Ovary (tissue), 7 donors: ENCODE measurements at regions not wholly inside any gene's neighbourhood (a gene's known extent, or its start where the extent isn't known, plus 50 kb on each side); places are given as distances from the start of the nearest gene placed in this dataset.

Experiments used
- DNase-seq, 5 donors: peaks; one replicate each; pipeline ENCODE4 v3.0.0-alpha.2; 2019 to 2020
- H3K27ac ChIP-seq, 2 donors: fragments of 200-600 bp; one replicate each; pipeline versions ENCODE4 v1.5.1 to v1.8.0; 2019 to 2022
- H3K27me3 ChIP-seq: fragments of 200-600 bp; one replicate; pipeline ENCODE4 v1.8.0; 2022
- H3K36me3 ChIP-seq: fragments of 200-600 bp; sonication (generic); one replicate; pipeline ENCODE4 v1.5.1; 2019
- H3K4me1 ChIP-seq: one replicate; pipeline ENCODE4 v1.8.1; 2013; ENCODE audit warnings: mild to moderate bottlenecking, moderate library complexity; ENCODE audit not compliant: insufficient read depth
- H3K4me3 ChIP-seq: fragments of 200-600 bp; sonication (generic); one replicate; pipeline ENCODE4 v1.5.1; 2017
- H3K9me3 ChIP-seq, 2 donors: fragments of 200-600 bp in 1 of 2; sonication (generic) in 1 of 2; one replicate each; pipeline versions ENCODE4 v1.5.1 to v1.8.1; 2013 to 2019; ENCODE audit warnings: mild to moderate bottlenecking in 1 of 2, moderate library complexity in 1 of 2
- CTCF ChIP-seq, 3 donors: fragments of 450-650 bp in 2 of 3; fragments of 200-600 bp in 1 of 3; IDR thresholded peaks; one replicate each; pipeline versions ENCODE4 v1.5.1 to v1.8.0; 2016 to 2022; ENCODE audit warnings: antibody characterized with exemption in 3 of 3, mild to moderate bottlenecking in 1 of 3
- EP300 ChIP-seq: sonication (generic); formaldehyde crosslinking; IDR thresholded peaks from one replicate; pipeline ENCODE4 v1.6.1; 2017; ENCODE audit warnings: antibody characterized with exemption
- POLR2A ChIP-seq: fragments of 450-650 bp; IDR thresholded peaks from one replicate; pipeline ENCODE4 v1.6.1; 2017; ENCODE audit warnings: antibody characterized with exemption, mild to moderate bottlenecking, moderate library complexity
- WGBS, 3 donors: extraction: QIAGEN DNeasy Blood & Tissue Kit in 1 of 3; methylation state at CpG; one replicate each; pipeline versions ENCODE4 v1.1.5 to v1.1.7; 2013 to 2017; 5-methylcytosine and 5-hydroxymethylcytosine counted together
- intact Hi-C, 4 donors: fragments of 100-400 bp; cut with DNase I; formaldehyde crosslinking; loops; one replicate each; pipeline versions ENCODE4 v1.11.0 to v1.15.1; 2022 to 2023
- donor health status: DM: no; HTN: no; CAD: no; lungs with moderate emphysema.
- donor health status: DM: no; HTN: no; CAD: no.
- donor health status: Bipolar disorder and iron deficiency.
- donor health status: DM: no; HTN: no; CAD: no.
- donor health status: DM: yes; HTN: yes; CAD: no.

GRCh38 chr2:163541943-163542342, 193.9 kb downstream of the FIGN start:
- WGBS, 3 donors: 92 to 93% (median 93%) methylated on average over 2 of the region's 2 CpGs
- intact Hi-C loops: no loop called here
- DNase-seq: no peak
- no peaks in the 10 kb centered on the region for H3K9me3 ChIP-seq
- no peaks in the 10 kb centered on the region for H3K27me3 ChIP-seq
- TF ChIP-seq POLR2A (no peak), EP300 (no peak), CTCF (IDR thresholded peaks at IDR 0.05) (no peak)
- H3K27ac ChIP-seq: no peak overlapping the region
- no peaks in the 10 kb centered on the region for H3K36me3 ChIP-seq
- H3K4me1 ChIP-seq: no peaks in the 10 kb centered on the region
- H3K4me3 ChIP-seq: no peak overlapping the region

GRCh38 chr2:163541495-163541894, 194.3 kb downstream of the FIGN start:
- TF ChIP-seq CTCF (IDR thresholded peaks at IDR 0.05) (no peak), POLR2A (no peak), EP300 (no peak)
- no peak overlapping the region for H3K4me3 ChIP-seq
- no peaks in the 10 kb centered on the region for H3K9me3 ChIP-seq
- no peak overlapping the region for H3K27ac ChIP-seq
- no peaks in the 10 kb centered on the region for H3K27me3 ChIP-seq
- 55 to 75% (median 72%) methylated on average over 2 of the region's 2 CpGs for WGBS, 3 donors
- H3K4me1 ChIP-seq: no peaks in the 10 kb centered on the region
- no peaks in the 10 kb centered on the region for H3K36me3 ChIP-seq
- DNase-seq: no peak
- intact Hi-C loops: no loop called here

GRCh38 chr2:163528640-163529217, 207.1 kb downstream of the FIGN start:
- no peak overlapping the region for H3K27ac ChIP-seq
- 71 to 81% (median 71%) methylated on average over 1 of the region's 1 CpG for WGBS, 3 donors
- no peak for DNase-seq
- H3K4me3 ChIP-seq: no peak overlapping the region
- intact Hi-C loops: no loop called here
- no peaks in the 10 kb centered on the region for H3K36me3 ChIP-seq
- TF ChIP-seq POLR2A (no peak), EP300 (no peak), CTCF (IDR thresholded peaks at IDR 0.05) (no peak)
- H3K4me1 ChIP-seq: no peaks in the 10 kb centered on the region
- H3K27me3 ChIP-seq: no peaks in the 10 kb centered on the region
- H3K9me3 ChIP-seq: no peaks in the 10 kb centered on the region

- H3K27ac ChIP-seq: no peak overlapping the region
- no peaks in the 10 kb centered on the region for H3K9me3 ChIP-seq
- TF ChIP-seq CTCF (IDR thresholded peaks at IDR 0.05) (no peak), POLR2A (no peak), EP300 (no peak)
- no peaks in the 10 kb centered on the region for H3K36me3 ChIP-seq
- DNase-seq: no peak
- H3K4me1 ChIP-seq: no peaks in the 10 kb centered on the region
- H3K4me3 ChIP-seq: no peak overlapping the region
- intact Hi-C loops: no loop called here
- no peaks in the 10 kb centered on the region for H3K27me3 ChIP-seq
Observed at GRCh38 chr2:163527381-163527780, 208.4 kb downstream of the FIGN start.
